GM12878 (cell line): ENCODE measurements at regions not wholly inside any gene's neighbourhood (a gene's known extent, or its start where the extent isn't known, plus 50 kb on each side); places are given as distances from the start of the nearest gene placed in this dataset.

Experiments
- ATAC-seq: fragments of 200-7000 bp; cut with Tn5 transposase; 3 replicates; pipeline ENCODE4 v1.9.1; 2020; ENCODE audit warnings: mild to moderate bottlenecking, moderate library complexity
- BruUV-seq: library from RNA; stranded (reverse); fragments of 400-500 nt; replicated peaks from 2 replicates; lab custom pipeline; 2021; lab: Mats Ljungman, UMichigan
- CTCF ChIA-PET: fragments of 300-600 bp; sonication (Branson Sonifier 250); formaldehyde crosslinking; extraction: SDS; loops from one replicate; lab custom pipeline; 2021; ENCODE audit warnings: inconsistent platforms; lab: Yijun Ruan, JAX
- POLR2A ChIA-PET: fragments of 350-600 bp; formaldehyde crosslinking; extraction: SDS; loops from one replicate; lab custom pipeline; 2021; ENCODE audit warnings: inconsistent platforms; lab: Charles Lee
- RAD21 ChIA-PET: fragments of 300-600 bp; sonication (Branson Sonifier 250); formaldehyde crosslinking; loops from one replicate; lab custom pipeline; 2023; ENCODE audit warnings: antibody characterized with exemption; ENCODE audit not compliant: unreplicated experiment; lab: Charles Lee
- SMC1A ChIA-PET: fragments of 300-600 bp; sonication (Branson Sonifier 250); formaldehyde crosslinking; loops from one replicate; lab custom pipeline; 2023; ENCODE audit not compliant: unreplicated experiment, uncharacterized antibody; lab: Charles Lee
- DNase-seq: peaks from one replicate; pipeline ENCODE4 v3.0.0-alpha.2; 2011; ENCODE audit warnings: low read depth, low spot score
- FAIRE-seq: peaks from 3 replicates; lab custom pipeline; 2011; peaks lifted over from hg19 to GRCh38; lab: Jason Lieb, UNC
- H2AFZ ChIP-seq: 2 replicates; pipeline ENCODE4 v1.6.0; 2011; ENCODE audit warnings: low read depth, low read length, control low read depth; ENCODE audit not compliant: control insufficient read depth
- H3K27ac ChIP-seq: 2 replicates; pipeline ENCODE4 v1.5.1; 2011; ENCODE audit warnings: control low read depth; ENCODE audit not compliant: control insufficient read depth, insufficient read depth
- H3K27me3 ChIP-seq, 2 experiments: replicated peaks in 1 of 2; 2 replicates each; pipeline versions ENCODE4 v1.6.0 to v1.6.1; 2011; ENCODE audit warnings: low read length in 1 of 2; ENCODE audit not compliant: control insufficient read depth in 2 of 2, insufficient read depth in 2 of 2
- H3K36me3 ChIP-seq, 2 experiments: 2 replicates each; pipeline ENCODE4 v1.5.1; 2011; ENCODE audit warnings: low read length in 1 of 2; ENCODE audit not compliant: control insufficient read depth in 2 of 2, insufficient read depth in 2 of 2
- H3K4me1 ChIP-seq: 2 replicates; pipeline ENCODE4 v1.6.1; 2011; ENCODE audit warnings: mild to moderate bottlenecking, low read length, moderate library complexity, mixed read lengths; ENCODE audit not compliant: control insufficient read depth, insufficient read depth
- H3K4me2 ChIP-seq: 2 replicates; pipeline ENCODE4 v1.6.0; 2011; ENCODE audit warnings: control low read depth; ENCODE audit not compliant: control insufficient read depth, insufficient read depth
- H3K4me3 ChIP-seq: fragments of 200-600 bp; sonication (generic); 2 replicates; pipeline ENCODE4 v1.5.1; 2016
- H3K79me2 ChIP-seq: 2 replicates; pipeline ENCODE4 v1.6.0; 2011; ENCODE audit warnings: low read length; ENCODE audit not compliant: control insufficient read depth, insufficient read depth
- H3K9ac ChIP-seq: 2 replicates; pipeline ENCODE4 v1.8.0; 2011; ENCODE audit warnings: low read length, control low read depth, mixed read lengths; ENCODE audit not compliant: control insufficient read depth, insufficient read depth
- H3K9me3 ChIP-seq: replicated peaks from 3 replicates; pipeline ENCODE4 v1.5.1; 2011; ENCODE audit warnings: mild to moderate bottlenecking, low read length; ENCODE audit not compliant: control insufficient read depth, insufficient read depth
- H4K20me1 ChIP-seq: 2 replicates; pipeline ENCODE4 v1.6.0; 2011; ENCODE audit not compliant: control insufficient read depth, insufficient read depth
- BHLHE40 ChIP-seq, 2 experiments: fragments of 450-650 bp in 1 of 2; IDR thresholded peaks; 2 replicates each; pipeline ENCODE4 v1.6.1; 2011 to 2017; ENCODE audit warnings: low read depth in 2 of 2, borderline replicate concordance in 1 of 2, improper control_type of control experiment in 1 of 2, low read length in 1 of 2, mild to moderate bottlenecking in 1 of 2
- E4F1 ChIP-seq: fragments of 450-650 bp; IDR thresholded peaks from 2 replicates; pipeline ENCODE4 v1.6.1; 2018; ENCODE audit warnings: borderline replicate concordance, mild to moderate bottlenecking; ENCODE audit not compliant: partially characterized antibody
- EZH2 ChIP-seq: IDR thresholded peaks from 2 replicates; pipeline ENCODE4 v1.6.1; 2012; ENCODE audit warnings: low read depth, mild to moderate bottlenecking, control low read depth, inconsistent platforms, low read length, borderline replicate concordance; ENCODE audit not compliant: control insufficient read depth
- NFXL1 ChIP-seq: fragments of 450-650 bp; IDR thresholded peaks from 2 replicates; pipeline ENCODE4 v1.6.1; 2017; ENCODE audit warnings: antibody characterized with exemption, mild to moderate bottlenecking, borderline replicate concordance
- NR2C2 ChIP-seq: IDR thresholded peaks from 2 replicates; pipeline ENCODE4 v1.6.1; 2011; ENCODE audit warnings: borderline replicate concordance, low read depth; ENCODE audit not compliant: control insufficient read depth, insufficient read length
- PRDM15 ChIP-seq: fragments of 450-650 bp; formaldehyde crosslinking; IDR thresholded peaks from 2 replicates; pipeline ENCODE4 v1.4.0; 2020; ENCODE audit warnings: mild to moderate bottlenecking, moderate library complexity
- RELA ChIP-seq: fragments of 450-650 bp; IDR thresholded peaks from 2 replicates; pipeline ENCODE4 v1.8.0; 2014; ENCODE audit warnings: borderline replicate concordance; ENCODE audit not compliant: partially characterized antibody
- SKIL ChIP-seq: fragments of 450-650 bp; IDR thresholded peaks from 2 replicates; pipeline ENCODE4 v1.6.1; 2017; ENCODE audit warnings: mild to moderate bottlenecking, low read depth, inconsistent platforms; ENCODE audit not compliant: poor library complexity, severe bottlenecking
- SREBF1 ChIP-seq: IDR thresholded peaks from 2 replicates; pipeline ENCODE4 v1.6.1; 2012; ENCODE audit warnings: mild to moderate bottlenecking, low read length
- TCF7 ChIP-seq: IDR thresholded peaks from 2 replicates; pipeline ENCODE4 v1.6.1; 2014; ENCODE audit warnings: antibody characterized with exemption, borderline replicate concordance
- ZNF592 ChIP-seq: fragments of 450-650 bp; IDR thresholded peaks from 2 replicates; pipeline ENCODE4 v1.6.1; 2017; ENCODE audit warnings: mild to moderate bottlenecking, moderate library complexity
- ZNF622 ChIP-seq: fragments of 450-650 bp; IDR thresholded peaks from 2 replicates; pipeline ENCODE4 v1.6.1; 2017; ENCODE audit warnings: mild to moderate bottlenecking, inconsistent platforms
- WGBS: methylation state at CpG from one replicate; pipeline ENCODE4 v1.1.6; 2016; ENCODE audit warnings: low lambda C conversion rate; ENCODE audit not compliant: insufficient replicate concordance, insufficient coverage; ENCODE audit errors: missing lambda C conversion rate; 5-methylcytosine and 5-hydroxymethylcytosine counted together
- in situ Hi-C: fragments of 300-500 bp; cut with MboI; formaldehyde crosslinking; loops from 9 replicates; pipeline ENCODE4 v1.14.3; 2018; ENCODE audit warnings: mixed read lengths
- intact Hi-C: fragments of 100-400 bp; cut with micrococcal nuclease; formaldehyde crosslinking; loops from one replicate; pipeline ENCODE4 v1.14.2; 2022; ENCODE audit not compliant: unreplicated experiment

- ChIA-PET SMC1A (no interaction called here), CTCF (no interaction called here), RAD21 (no interaction called here), POLR2A (no interaction called here)
- Histone ChIP-seq H3K9me3 (no peaks in the 10 kb centered on the region), H3K4me2 (no peak overlapping the region), H3K4me1 (no peaks in the 10 kb centered on the region), H3K4me3 (no peak overlapping the region), H2AFZ (no peak overlapping the region), H3K27me3 (no peaks in the 10 kb centered on the region), H3K36me3 (no peaks in the 10 kb centered on the region), H3K27ac (no peak overlapping the region), H3K9ac (no peak overlapping the region), H4K20me1 (no peaks in the 10 kb centered on the region), H3K79me2 (no peaks in the 10 kb centered on the region)
- intact Hi-C loops, result no loop called here
- BruUV-seq, result no TSS peak
- FAIRE-seq (no peak), DNase-seq (no peak), ATAC-seq (no peak)
- in situ Hi-C loops, result no loop called here
- 0% methylated on average over 2 of the region's 2 CpGs for WGBS
- TF ChIP-seq E4F1, result no peak
- TF ChIP-seq EZH2, result no peak
- TF ChIP-seq PRDM15, result no peak
- TF ChIP-seq ZNF622, result no peak
- no peak for TF ChIP-seq SKIL
- TF ChIP-seq BHLHE40 (IDR thresholded peaks at IDR 0.05; ENCODE audit: borderline replicate concordance in 1 of 2, low read depth in 2 of 2, low read length in 1 of 2), result no peak
- TF ChIP-seq RELA, result no peak
- no peak for TF ChIP-seq ZNF592
- no peak for TF ChIP-seq NR2C2
- no peak for TF ChIP-seq SREBF1
- TF ChIP-seq TCF7, result no peak
- no peak for TF ChIP-seq NFXL1
These were observed 720.8 kb downstream of the SLC4A3 start for GRCh38 chr2:220348206-220348605.
